T follicular helper cell (primary cell): ENCODE measurements at regions not wholly inside any gene's neighbourhood (a gene's known extent, or its start where the extent isn't known, plus 50 kb on each side); places are given as distances from the start of the nearest gene placed in this dataset.

ENCODE experiments used
- DNase-seq: peaks from one replicate; pipeline ENCODE4 v3.0.0-alpha.2; 2020; ENCODE audit warnings: low read depth

DNA sequence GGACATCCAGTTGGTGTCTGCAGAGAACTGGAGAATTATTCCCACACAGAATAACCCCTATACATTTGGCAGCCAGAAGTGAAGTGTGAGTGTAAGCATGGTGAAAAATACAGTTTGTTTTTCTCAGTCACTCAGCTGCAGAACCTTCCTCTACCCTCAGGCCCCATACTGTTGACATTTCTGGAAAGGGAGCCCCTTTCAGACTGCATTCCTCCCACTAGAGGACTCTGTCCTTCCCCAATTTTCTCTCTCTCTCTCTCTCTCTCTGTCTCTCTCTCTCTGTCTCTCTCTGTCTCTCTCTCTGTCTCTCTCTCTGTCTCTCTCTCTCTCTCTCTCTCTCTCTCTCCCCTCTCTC is 86.8 kb upstream of the STEAP1B start:
- DNase-seq, result no peak

DNA sequence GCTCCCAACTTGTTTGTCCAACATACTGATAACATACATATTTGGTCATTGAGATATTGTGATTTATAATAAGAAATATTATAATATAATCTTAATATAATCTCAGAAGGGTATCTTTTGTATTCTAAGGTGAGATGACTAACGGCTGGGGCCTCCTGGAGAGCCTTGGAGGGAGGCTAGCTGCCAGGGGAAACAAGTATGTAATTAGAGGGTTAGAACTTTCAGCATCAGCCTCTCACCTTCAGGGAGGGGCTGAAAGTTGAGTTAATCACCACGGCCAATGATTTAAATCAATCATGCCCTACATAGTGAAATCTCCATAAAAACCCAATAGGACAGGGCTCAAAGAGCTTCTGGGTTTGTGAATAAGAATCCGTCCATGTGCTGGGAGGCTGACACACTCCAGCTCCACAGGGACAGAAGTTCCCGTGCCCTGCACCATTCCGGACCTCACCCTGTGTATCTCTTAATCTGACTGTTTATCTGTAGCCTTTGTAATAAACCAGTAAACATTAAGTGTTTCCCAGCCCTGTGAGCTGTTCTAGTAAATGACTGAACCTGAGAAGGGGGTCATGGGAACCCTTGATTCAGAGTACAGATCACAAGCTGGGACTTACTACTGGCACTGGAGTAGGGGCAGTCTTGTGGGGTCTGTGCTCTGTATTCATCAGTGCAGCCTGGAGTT is 86.3 kb upstream of the STEAP1B start:
- no peak for DNase-seq

DNA sequence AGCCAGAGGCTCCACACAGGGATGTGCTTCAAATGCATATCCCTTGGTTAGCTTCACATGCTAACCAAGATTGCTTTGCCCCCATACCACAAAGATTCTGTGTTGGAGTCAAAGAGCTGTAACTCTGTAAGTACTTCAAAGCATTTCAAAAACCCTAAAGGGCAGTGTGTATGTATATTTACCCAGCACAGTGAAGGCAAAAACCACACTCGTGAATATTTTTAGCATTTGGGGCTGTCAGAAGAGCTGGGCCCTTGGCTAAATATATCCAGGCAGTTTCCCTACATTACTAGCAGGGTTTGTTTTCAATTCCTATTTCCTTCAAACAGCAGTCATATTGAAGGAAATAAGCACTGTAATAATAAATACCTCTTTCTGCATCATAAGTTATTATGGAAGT is 84.2 kb upstream of the STEAP1B start:
- no peak for DNase-seq

DNA sequence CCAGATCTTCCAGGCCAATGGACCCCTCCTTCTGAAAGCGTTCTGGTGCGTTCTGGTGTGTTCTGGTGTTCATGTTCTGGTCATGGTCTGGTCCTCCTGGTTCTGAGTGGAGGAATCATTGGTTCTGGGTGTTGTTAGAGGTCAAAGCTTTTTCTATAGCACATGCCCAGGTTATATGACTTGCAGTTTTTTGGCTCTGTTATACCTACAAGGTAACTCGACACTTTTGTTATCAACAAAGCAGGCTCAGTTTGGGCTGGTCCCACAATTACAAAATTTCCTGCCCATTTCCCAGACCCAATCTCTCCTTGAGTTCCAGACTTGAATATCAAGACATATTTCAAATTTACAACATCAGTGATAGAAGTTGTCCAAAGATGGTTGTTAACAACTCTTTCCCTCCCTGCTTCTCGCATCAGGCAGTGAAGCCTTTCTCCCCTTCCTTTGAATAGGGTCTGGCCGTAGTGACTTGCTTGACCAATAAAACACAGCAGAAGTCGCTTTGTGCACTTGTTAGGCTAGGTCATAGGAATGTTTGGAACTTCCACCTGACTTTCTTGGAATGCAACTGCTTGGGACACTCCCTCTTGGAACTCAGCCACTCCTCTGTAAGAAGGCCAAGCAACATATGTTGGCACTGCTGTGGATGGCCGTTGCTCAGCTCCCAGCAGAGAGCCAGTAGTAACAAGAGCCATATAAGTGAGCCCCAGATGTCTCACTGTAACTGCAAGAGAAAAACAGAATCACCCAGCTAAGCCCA is 83.1 kb upstream of the STEAP1B start:
- no peak for DNase-seq

DNA sequence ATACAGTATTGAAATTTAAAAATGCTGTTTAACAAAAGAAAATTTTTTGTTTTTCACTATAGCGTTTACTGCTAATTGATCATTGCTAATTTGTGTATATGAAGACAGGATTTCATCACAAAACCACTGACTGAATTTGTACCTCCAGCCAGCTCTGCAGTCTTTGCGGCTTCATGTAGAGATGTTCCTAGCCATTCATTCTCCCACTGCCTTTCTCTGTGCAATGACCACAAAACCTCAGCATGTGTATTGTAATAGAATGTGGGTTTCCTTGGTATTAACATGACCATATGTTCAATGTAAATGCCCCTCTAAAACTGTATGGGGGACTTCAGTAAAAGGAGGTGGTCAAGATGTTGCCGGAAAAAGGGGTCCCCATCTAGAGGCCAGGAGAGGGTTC is 81.1 kb upstream of the STEAP1B start:
- no peak for DNase-seq

DNA sequence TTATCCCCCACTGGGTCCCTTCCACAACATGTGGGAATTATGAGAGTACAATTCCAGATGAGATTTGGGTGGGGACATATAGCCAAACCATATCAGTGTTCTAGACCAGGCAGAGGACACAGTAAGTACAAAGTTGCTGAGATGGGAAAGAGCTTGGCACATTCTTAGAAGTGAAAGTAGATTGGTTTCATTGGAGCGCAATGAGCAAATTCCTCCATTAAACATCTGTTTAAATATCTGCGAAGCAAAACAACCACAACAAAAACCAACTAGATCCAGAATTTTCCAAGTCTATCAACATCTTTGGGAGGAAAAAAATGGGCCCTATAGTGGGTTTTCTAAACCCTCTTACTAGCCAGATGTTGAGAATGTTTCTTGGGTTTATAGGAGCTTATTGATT is 80.0 kb upstream of the STEAP1B start:
- DNase-seq, result no peak

DNA sequence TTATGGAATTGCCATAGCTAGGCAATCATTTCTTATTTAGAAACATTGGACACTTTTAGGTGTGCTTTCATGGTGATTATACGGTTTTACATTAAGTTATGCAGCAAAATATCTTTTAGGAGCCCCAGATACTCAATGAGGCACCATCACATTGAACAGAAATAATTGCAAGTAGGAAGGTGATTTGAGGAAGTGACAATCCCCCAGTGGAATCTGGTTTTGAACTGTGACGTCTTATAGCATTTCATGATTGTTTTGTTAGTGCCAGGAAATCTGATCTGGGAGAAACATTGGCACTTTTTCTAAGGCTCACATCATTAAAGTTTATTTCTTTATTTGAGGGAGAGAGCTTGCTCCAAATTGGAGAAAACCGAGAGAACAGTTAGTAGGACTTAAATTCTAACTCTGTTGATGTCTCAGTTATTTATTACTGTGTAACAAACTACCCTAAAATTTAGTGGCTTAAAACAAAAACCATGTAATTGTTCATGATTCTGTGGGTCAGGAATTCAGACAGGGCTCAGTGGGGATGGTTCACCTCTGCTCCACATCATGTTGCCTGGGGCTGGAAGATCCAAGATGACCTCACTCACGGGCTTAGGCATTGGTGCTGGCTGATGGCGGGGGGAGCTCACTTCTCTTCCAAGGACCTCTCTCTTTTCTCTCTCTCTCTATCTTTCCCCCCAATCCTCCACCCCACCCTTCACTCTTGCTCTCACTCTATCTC is 78.2 kb upstream of the STEAP1B start:
- no peak for DNase-seq

DNA sequence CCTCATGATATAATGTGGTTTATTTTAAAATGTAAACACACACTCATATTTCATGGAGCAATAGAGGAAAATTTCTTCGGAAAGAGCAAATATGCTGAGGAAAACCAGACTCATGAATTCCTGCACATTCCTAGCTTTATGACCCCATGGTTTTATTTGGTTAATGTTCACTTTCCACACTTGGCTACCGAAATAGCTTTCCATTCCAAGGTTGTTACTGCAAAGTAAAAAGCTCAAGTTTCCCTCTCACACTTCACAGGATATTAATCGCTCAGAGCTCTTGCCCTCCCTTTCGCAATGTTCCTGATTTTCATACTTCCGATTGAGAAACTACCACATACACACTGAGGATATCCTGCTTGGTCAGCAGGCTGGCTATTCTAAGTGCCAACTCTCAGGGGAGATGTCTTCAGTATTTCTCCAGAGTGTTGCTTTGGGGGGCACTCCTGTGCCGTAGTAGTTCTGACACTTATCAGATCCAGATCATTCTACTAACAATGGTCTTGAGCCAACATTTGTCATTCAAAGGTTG is 77.5 kb upstream of the STEAP1B start:
- no peak for DNase-seq

DNA sequence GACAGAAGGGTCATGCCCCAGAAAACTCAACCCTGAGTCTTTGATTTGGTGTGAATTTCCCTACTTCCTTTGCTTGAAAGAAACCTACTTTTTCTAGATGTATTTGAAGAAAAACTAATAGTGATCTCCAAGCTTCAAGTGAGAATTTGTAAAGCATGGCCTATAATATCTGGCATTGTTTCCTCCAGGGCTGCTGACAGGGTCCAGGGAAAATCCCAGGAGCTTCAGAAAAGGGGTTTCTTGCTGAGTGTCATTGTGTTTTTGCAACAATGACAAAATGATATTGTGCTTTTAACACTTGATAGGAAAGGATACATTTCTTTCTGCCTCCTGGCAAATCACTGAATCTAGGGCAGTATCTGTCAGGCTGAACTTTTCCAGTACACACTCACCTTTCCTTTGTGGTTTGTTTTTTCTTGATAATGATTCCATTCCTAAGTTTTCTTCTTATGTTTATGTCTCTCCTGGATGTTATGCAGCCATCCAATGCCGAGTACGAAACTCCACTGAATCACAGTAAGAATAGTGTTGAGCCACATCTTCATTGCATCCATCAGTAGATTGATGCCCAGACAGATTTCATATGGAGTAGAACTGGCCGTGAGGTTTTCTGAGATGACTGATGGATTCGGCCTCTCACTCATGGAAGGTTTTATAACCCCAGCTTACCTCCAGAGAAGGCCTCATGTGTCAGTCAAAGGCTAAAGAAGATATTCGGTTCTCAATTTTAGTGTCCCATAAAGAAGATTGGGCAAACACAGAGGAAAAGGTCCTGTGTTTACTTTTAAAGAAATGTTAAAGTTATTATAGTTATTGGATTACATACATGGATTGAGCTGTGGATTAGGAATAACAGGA is 76.9 kb upstream of the STEAP1B start:
- no peak for DNase-seq

DNA sequence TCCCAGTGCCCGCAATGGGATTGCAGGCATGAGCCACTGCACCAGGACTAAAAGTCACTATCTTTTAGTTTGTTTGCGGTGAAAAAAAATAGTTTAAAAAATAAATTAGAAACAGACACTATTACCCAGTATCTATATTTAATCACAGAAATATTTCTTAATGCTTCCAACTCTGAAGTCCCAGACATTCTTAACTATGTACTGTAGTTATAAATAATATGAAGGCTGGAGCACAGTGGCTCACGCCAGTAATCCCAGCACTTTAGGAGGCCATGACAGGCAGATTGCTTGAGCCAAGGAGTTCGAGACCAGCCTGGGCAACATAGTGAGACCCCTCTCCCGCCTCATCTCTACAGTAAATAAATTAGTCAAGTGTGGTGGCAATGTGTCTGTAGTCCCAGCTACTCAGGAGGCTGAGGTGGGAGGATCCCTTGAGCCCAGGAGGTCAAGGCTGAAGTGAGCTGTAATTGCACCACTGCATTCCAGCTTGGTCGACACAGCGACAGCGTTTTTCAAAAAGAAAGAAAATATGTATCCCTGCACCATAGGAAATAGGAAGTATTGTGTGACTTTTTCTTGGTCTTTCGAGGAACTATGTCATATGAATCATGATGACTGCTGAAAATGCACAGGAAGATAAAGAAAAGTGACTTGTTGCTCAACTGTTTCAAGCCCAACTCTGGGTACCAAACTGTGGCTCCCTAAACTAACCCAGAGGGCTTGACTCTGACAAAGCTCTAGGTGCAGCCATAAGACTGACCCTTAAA is 74.9 kb upstream of the STEAP1B start:
- DNase-seq, result no peak

DNA sequence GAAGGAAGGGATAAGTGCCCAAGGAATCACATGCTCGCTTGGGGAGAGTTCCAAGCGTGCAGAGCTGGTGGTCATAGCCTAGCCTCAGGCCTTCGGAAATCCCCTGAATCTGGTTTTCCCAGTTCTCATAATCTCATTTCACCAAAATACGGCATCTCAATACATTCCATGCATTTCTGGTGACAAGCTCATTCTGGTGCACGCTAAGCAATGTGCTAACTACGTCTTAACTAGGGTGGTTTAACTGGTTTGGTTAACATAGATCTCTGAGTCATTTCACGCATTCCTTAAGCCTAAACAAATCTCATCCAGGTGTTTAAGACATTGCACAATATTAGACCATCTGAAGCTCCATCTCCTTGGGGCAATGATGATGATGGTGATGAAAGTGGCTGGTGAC is 72.9 kb upstream of the STEAP1B start:
- no peak for DNase-seq

DNA sequence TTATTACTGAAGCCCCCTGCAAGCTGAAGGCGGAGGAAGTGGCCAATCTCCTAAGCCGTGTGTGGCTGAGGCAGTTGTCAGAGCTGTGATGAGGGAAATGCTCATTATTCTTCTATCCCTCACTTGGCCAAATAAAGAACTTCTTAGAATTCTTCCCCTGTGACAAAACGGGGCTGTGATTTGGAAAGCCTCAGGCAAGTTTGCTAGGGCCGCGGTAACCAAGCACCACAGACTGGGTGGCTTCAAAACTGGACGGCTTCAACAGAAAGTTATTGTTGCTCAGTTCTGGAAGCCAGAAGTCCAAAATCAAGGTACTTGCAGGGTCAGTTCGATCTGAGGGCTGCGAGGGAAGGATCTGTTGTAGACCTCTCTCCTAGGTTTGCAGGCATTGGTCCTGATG is 72.3 kb upstream of the STEAP1B start:
- DNase-seq, result no peak

DNA sequence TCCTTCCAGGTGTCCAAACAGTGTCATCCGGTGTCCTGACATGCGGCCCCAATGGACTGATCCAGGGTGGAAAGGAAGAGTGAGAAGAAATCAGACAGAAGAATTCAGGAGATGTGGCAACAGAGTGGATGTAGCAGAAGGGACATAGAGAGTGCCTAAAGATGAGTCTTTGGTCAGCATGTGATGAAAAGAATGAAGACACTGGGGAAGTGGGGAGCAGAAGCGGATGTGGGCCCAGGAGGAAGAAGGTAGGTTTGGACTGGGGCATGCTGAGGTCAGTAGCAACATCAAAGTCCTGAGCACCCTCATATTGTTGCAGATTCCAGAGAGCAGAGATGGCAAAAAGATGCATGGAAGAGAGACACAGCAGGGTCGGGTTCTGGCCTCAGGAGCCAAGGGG is 71.8 kb upstream of the STEAP1B start:
- DNase-seq, result no peak

DNA sequence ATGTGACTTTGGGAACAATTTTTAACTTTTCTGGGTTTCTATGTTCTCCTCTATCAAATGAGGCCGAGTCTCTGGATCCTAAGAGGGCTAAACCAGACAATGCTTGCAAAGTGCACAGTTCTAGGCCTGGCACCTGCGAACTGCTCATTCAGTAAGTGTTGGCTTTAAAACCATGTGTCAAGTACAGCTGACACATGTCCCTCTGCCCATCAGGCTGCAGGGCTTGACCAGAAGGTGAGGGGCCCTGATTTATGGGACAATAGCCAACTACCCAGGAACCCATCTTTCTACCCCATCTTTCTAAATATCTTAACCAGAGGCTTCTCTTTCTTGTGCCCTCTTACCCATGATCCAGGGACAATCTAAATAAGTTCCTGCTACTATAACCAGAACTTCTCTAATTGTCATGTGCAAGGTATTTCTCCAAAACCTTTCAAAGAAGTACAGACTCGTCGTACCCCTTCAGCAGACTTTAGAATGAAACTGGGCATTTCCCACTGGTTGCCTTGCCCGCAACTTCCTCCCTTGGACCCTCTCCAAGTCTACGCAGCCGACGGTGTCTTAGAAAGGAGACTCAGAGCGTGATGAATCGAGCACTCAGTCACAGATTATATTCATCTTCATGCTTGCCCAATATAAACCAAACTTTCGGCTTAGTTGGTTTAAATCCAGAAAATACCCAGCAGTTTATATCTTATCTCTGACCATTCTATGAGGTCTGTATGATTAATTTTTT is 69.8 kb upstream of the STEAP1B start:
- no peak for DNase-seq

DNA sequence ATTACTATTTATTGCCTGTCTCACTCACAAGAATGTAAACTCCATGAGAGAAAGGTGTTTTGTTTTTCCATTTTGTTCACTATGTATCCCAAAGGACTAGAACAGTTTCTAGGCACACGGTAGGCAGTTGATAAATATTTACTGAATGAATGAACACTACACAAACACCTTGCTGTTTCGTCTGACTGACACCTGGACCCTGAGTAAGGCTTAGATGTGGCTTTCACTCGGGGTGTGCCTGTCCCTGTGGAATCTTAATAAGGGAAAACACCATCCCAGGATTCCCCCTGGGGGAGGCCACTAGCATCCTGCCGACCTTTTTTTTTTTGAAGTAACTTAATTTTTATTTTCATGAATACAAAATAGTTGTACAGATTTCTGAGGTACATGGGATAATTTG is 66.6 kb upstream of the STEAP1B start:
- no peak for DNase-seq

DNA sequence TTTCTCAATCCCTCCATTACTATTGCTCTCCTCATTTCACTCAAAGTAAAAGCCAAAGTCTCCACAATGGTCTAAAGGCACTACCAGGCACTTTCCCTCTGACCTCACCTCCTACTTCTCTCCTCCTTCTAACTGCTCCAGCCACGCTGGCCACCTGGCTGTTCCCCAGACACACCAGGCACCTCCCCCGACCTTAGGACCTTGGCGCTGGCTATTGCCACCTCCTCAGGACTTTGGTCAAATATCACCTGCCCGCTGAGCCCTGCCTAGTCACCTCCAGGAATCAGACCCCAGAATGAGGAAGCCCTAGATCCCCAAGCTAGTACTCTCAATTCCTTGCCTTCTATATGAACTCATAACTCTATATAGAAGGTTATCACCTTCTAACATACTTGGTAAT is 66.2 kb upstream of the STEAP1B start:
- DNase-seq, result no peak

DNA sequence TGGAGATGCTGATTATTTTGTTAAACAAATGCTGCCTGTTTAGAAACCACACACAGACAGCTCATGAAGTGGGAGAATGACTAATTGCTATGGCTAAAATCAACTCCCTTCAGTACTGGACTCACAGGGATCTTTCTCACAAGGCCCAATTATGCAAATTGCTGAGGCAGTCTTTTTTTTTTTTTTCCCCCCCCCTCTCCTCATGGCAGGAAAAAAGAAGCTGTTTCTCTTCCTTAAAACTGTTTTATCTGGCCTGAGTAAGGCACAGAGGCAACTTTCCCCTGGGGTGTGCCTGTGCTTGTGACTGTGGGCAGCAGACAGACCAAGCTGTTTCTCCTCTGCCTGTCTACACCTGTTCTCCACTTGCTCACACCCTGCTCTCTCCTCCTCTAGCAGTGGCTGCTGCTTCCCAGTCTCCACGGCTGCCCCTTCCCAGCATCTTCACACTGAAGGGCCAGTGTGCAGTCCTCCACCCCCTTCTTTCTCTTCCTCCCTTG is 65.4 kb upstream of the STEAP1B start:
- no peak for DNase-seq

DNA sequence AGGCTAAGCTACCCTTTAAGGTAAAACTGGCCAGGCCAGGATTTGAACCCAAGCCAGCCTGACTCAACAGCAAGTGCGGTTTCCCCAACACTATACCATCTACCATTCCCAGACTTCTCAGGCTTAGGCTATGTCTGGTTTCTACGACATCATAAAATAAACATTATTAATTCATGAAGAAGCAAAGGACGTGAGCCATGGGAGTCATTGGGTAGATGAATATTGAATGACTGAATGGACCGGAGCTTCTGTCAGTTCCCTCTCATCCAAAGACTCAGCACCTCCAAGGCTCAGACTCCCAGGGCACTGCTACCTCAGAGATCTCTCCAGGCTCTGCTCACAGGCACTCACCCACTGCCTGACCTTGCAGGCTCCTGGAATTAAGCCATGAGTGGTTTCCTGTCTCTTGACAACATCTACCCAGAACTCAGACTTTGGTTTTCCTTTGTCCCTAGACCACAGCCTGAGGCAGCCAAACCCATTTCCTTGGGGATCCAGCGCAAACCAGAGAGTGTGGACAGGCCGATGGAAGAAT is 64.6 kb upstream of the STEAP1B start:
- no peak for DNase-seq

DNA sequence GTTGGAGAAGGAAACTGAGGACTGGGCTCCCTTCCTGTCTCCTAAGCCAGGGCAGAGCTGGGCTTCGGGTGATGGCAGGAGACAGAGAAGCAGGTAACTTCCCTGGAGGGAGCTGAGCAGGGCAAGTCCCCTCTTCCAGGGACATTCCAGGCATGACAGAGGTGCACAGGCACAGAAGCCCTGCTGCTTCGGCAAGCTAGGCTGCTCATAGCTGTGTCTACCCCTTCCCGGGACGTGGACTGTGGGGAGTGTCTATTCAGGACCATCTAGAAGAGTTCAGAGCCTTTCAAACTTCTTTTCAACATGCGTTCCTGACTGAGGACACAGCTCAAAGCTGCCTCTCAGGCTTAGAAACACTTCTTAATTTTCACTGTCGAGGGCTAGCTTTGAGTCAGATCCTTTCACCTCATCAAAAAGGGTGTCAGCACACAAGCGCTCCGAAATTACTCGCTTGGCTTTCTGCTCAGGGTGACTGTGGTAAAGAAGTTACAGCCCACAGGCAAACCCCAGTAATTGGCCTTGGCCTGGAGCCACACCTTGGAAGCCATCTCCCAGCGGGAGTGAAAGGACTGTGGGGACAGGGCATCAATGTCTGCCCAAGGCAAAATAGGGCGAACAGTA is 63.7 kb upstream of the STEAP1B start:
- no peak for DNase-seq
